SK-N-SH (cell line): ENCODE measurements at regions not wholly inside any gene's neighbourhood (a gene's known extent, or its start where the extent isn't known, plus 50 kb on each side); places are given as distances from the start of the nearest gene placed in this dataset.

Experiments
- CTCF ChIA-PET: fragments of 300-600, 350-600 bp; formaldehyde crosslinking; extraction: SDS; loops from one replicate; lab custom pipeline; 2021; lab: Yijun Ruan, JAX
- POLR2A ChIA-PET: fragments of 350-600 bp; sonication (Branson Sonifier 250); formaldehyde crosslinking; extraction: SDS; loops from one replicate; lab custom pipeline; 2020; ENCODE audit warnings: antibody characterized with exemption, inconsistent platforms; lab: Yijun Ruan, JAX
- DNase-seq: peaks from one replicate; pipeline ENCODE4 v3.0.0; 2012
- H2AFZ ChIP-seq: fragments of 200-600 bp; sonication (generic); 2 replicates; pipeline ENCODE4 v1.8.1; 2016; ENCODE audit warnings: antibody characterized with exemption, mild to moderate bottlenecking, low read depth
- H3F3A ChIP-seq: fragments of 200-600 bp; sonication (generic); replicated peaks from 2 replicates; pipeline ENCODE3; 2016; ENCODE audit warnings: antibody characterized with exemption, mild to moderate bottlenecking; ENCODE audit not compliant: insufficient read depth
- H3K27ac ChIP-seq, 2 experiments: fragments of 200-500 bp in 1 of 2; fragments of 200-600 bp in 1 of 2; sonication (Bioruptor generic) in 1 of 2; sonication (generic), shearing (Covaris generic) in 1 of 2; 2 replicates each; pipeline versions ENCODE4 v1.5.1 to v1.6.1; 2014 to 2016; ENCODE audit warnings: low read depth in 2 of 2, inconsistent platforms in 1 of 2, low read length in 1 of 2, mild to moderate bottlenecking in 1 of 2, mixed read lengths in 1 of 2
- H3K27me3 ChIP-seq: fragments of 200-600 bp; sonication (generic), shearing (Covaris generic); 2 replicates; pipeline ENCODE4 v1.6.1; 2016; ENCODE audit warnings: mixed run types; ENCODE audit not compliant: insufficient read depth
- H3K36me3 ChIP-seq, 2 experiments: fragments of 200-500 bp in 1 of 2; fragments of 200-600 bp in 1 of 2; sonication (Bioruptor generic) in 1 of 2; sonication (generic) in 1 of 2; replicated peaks in 1 of 2; 2 replicates each; pipeline versions ENCODE3 to v1.5.1; 2014 to 2016; ENCODE audit warnings: low read length in 1 of 2, mild to moderate bottlenecking in 1 of 2; ENCODE audit not compliant: insufficient read depth in 2 of 2, control insufficient read depth in 1 of 2
- H3K4me1 ChIP-seq, 2 experiments: fragments of 200-500 bp in 1 of 2; fragments of 200-600 bp in 1 of 2; sonication (Bioruptor generic) in 1 of 2; sonication (generic), shearing (Covaris generic) in 1 of 2; 2 replicates each; pipeline versions ENCODE4 v1.5.1 to v1.6.1; 2014 to 2016; ENCODE audit warnings: low read depth in 1 of 2, low read length in 1 of 2, mixed run types in 1 of 2; ENCODE audit not compliant: insufficient read depth in 2 of 2, control insufficient read depth in 1 of 2
- H3K4me2 ChIP-seq: fragments of 200-600 bp; sonication (generic), shearing (Covaris generic); 2 replicates; pipeline ENCODE4 v1.6.1; 2017; ENCODE audit warnings: mixed run types
- H3K4me3 ChIP-seq, 2 experiments: fragments of 200-500 bp in 1 of 2; fragments of 200-600 bp in 1 of 2; sonication (Bioruptor generic) in 1 of 2; sonication (generic), shearing (Covaris generic) in 1 of 2; 2 replicates each; pipeline versions ENCODE4 v1.5.1 to v1.8.1; 2014 to 2016; ENCODE audit warnings: low read depth in 2 of 2, inconsistent platforms in 1 of 2, low read length in 1 of 2, mild to moderate bottlenecking in 1 of 2, mixed read lengths in 1 of 2, moderate library complexity in 1 of 2
- H3K79me2 ChIP-seq: fragments of 200-600 bp; sonication (generic); 2 replicates; pipeline ENCODE4 v1.8.1; 2017; ENCODE audit warnings: mild to moderate bottlenecking; ENCODE audit not compliant: insufficient read depth
- H3K9ac ChIP-seq: fragments of 200-600 bp; sonication (generic); 2 replicates; pipeline ENCODE4 v1.6.1; 2017; ENCODE audit warnings: mixed run types
- H3K9me2 ChIP-seq: fragments of 200-600 bp; sonication (generic); 2 replicates; pipeline ENCODE4 v1.6.1; 2017; ENCODE audit warnings: mixed run types
- H3K9me3 ChIP-seq: fragments of 200-600 bp; sonication (generic); 2 replicates; pipeline ENCODE4 v1.6.1; 2017; ENCODE audit warnings: mixed run types, mild to moderate bottlenecking, moderate library complexity
- H4K20me1 ChIP-seq: fragments of 200-600 bp; sonication (generic); 2 replicates; pipeline ENCODE4 v1.6.1; 2017; ENCODE audit warnings: mild to moderate bottlenecking, mixed run types; ENCODE audit not compliant: insufficient read depth
- EP300 ChIP-seq, 2 experiments: IDR thresholded peaks; 2 replicates each; pipeline versions ENCODE4 v1.4.0 to v1.6.1; 2012; ENCODE audit warnings: borderline replicate concordance in 1 of 2, low read depth in 1 of 2, low read length in 1 of 2
- FOXM1 ChIP-seq: IDR thresholded peaks from 2 replicates; pipeline ENCODE4 v1.4.0; 2012; ENCODE audit warnings: low read depth, mild to moderate bottlenecking
- GABPA ChIP-seq: IDR thresholded peaks from 2 replicates; pipeline ENCODE4 v1.4.0; 2012; ENCODE audit warnings: low read depth, mild to moderate bottlenecking
- IRF3 ChIP-seq: fragments of 150-350 bp; IDR thresholded peaks from 2 replicates; pipeline ENCODE4 v1.6.1; 2016; ENCODE audit warnings: mild to moderate bottlenecking, low read depth, low read length
- NRF1 ChIP-seq: IDR thresholded peaks from 2 replicates; pipeline ENCODE4 v1.6.1; 2012; ENCODE audit warnings: low read depth, mild to moderate bottlenecking, low read length
- PBX3 ChIP-seq: IDR thresholded peaks from 2 replicates; pipeline ENCODE4; 2012
- POLR2AphosphoS5 ChIP-seq: IDR thresholded peaks from 2 replicates; pipeline ENCODE4 v1.6.1; 2012; ENCODE audit warnings: low read depth, low read length
- RAD21 ChIP-seq: IDR thresholded peaks from 2 replicates; pipeline ENCODE4 v1.6.1; 2012; ENCODE audit warnings: mild to moderate bottlenecking, low read length
- RFX5 ChIP-seq: IDR thresholded peaks from 2 replicates; pipeline ENCODE4 v1.6.1; 2012; ENCODE audit warnings: mild to moderate bottlenecking, improper control_type of control experiment, low read length
- SIN3A ChIP-seq: IDR thresholded peaks from 2 replicates; pipeline ENCODE4 v1.6.1; 2012; ENCODE audit warnings: low read depth, mild to moderate bottlenecking, low read length, moderate library complexity, borderline replicate concordance
- SMC3 ChIP-seq: IDR thresholded peaks from 2 replicates; pipeline ENCODE4 v1.6.1; 2012; ENCODE audit warnings: low read depth, low read length, improper control_type of control experiment
- TAF1 ChIP-seq: IDR thresholded peaks from 2 replicates; pipeline ENCODE4 v1.6.1; 2012; ENCODE audit warnings: low read depth, mild to moderate bottlenecking, low read length, moderate library complexity, borderline replicate concordance
- TEAD4 ChIP-seq: IDR thresholded peaks from 2 replicates; pipeline ENCODE4 v1.4.0; 2012; ENCODE audit warnings: mild to moderate bottlenecking, borderline replicate concordance; ENCODE audit not compliant: insufficient read depth
- WGBS: methylation state at CpG from one replicate; pipeline ENCODE4 v1.1.6; 2017; ENCODE audit warnings: low lambda C conversion rate; 5-methylcytosine and 5-hydroxymethylcytosine counted together
- TF ChIP-seq, protein P1 (sequence below): IDR thresholded peaks from 2 replicates; pipeline ENCODE4 v1.4.0; 2012; ENCODE audit warnings: low read depth, borderline replicate concordance
- TF ChIP-seq, protein P2 (sequence below): fragments of 150-350 bp; IDR thresholded peaks from 2 replicates; pipeline ENCODE4 v1.6.1; 2017; ENCODE audit warnings: antibody characterized with exemption, low read length, low read depth, borderline replicate concordance
- TF ChIP-seq, protein P3 (sequence below): IDR thresholded peaks from 2 replicates; pipeline ENCODE4 v1.6.1; 2012; ENCODE audit warnings: mild to moderate bottlenecking, low read depth, low read length, moderate library complexity

GRCh38 chr7:145692237-145692950, 424.2 kb upstream of the CNTNAP2 start:
- 2% methylated on average over 3 of the region's 3 CpGs for WGBS
- TF ChIP-seq RAD21, result no peak
- TF ChIP-seq FOXM1, result no peak
- TF ChIP-seq, protein P1, sequence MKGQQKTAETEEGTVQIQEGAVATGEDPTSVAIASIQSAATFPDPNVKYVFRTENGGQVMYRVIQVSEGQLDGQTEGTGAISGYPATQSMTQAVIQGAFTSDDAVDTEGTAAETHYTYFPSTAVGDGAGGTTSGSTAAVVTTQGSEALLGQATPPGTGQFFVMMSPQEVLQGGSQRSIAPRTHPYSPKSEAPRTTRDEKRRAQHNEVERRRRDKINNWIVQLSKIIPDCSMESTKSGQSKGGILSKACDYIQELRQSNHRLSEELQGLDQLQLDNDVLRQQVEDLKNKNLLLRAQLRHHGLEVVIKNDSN, result no peak
- TF ChIP-seq TAF1, result no peak
- no peak for TF ChIP-seq SMC3
- no peak for TF ChIP-seq GABPA
- no peak for TF ChIP-seq NRF1
- no peak for TF ChIP-seq TEAD4
- TF ChIP-seq IRF3, result no peak
- TF ChIP-seq, protein P2, sequence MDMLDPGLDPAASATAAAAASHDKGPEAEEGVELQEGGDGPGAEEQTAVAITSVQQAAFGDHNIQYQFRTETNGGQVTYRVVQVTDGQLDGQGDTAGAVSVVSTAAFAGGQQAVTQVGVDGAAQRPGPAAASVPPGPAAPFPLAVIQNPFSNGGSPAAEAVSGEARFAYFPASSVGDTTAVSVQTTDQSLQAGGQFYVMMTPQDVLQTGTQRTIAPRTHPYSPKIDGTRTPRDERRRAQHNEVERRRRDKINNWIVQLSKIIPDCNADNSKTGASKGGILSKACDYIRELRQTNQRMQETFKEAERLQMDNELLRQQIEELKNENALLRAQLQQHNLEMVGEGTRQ, result no peak
- TF ChIP-seq SIN3A, result no peak
- TF ChIP-seq POLR2AphosphoS5, result no peak
- TF ChIP-seq EP300 (IDR thresholded peaks at IDR 0.05; ENCODE audit: borderline replicate concordance in 1 of 2, low read depth in 1 of 2, low read length in 1 of 2), result no peak
- TF ChIP-seq RFX5, result no peak
- TF ChIP-seq, protein P3, sequence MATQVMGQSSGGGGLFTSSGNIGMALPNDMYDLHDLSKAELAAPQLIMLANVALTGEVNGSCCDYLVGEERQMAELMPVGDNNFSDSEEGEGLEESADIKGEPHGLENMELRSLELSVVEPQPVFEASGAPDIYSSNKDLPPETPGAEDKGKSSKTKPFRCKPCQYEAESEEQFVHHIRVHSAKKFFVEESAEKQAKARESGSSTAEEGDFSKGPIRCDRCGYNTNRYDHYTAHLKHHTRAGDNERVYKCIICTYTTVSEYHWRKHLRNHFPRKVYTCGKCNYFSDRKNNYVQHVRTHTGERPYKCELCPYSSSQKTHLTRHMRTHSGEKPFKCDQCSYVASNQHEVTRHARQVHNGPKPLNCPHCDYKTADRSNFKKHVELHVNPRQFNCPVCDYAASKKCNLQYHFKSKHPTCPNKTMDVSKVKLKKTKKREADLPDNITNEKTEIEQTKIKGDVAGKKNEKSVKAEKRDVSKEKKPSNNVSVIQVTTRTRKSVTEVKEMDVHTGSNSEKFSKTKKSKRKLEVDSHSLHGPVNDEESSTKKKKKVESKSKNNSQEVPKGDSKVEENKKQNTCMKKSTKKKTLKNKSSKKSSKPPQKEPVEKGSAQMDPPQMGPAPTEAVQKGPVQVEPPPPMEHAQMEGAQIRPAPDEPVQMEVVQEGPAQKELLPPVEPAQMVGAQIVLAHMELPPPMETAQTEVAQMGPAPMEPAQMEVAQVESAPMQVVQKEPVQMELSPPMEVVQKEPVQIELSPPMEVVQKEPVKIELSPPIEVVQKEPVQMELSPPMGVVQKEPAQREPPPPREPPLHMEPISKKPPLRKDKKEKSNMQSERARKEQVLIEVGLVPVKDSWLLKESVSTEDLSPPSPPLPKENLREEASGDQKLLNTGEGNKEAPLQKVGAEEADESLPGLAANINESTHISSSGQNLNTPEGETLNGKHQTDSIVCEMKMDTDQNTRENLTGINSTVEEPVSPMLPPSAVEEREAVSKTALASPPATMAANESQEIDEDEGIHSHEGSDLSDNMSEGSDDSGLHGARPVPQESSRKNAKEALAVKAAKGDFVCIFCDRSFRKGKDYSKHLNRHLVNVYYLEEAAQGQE, result no peak
- TF ChIP-seq PBX3, result no peak
- Histone ChIP-seq H4K20me1 (no peaks in the 10 kb centered on the region), H2AFZ (no peak overlapping the region), H3K9me2 (no peaks in the 10 kb centered on the region), H3K27me3 (no peaks in the 10 kb centered on the region), H3K4me2 (no peak overlapping the region), H3K9ac (no peak overlapping the region), H3K27ac (no peak overlapping the region), H3F3A (no peaks in the 10 kb centered on the region), H3K4me3 (no peak overlapping the region), H3K79me2 (no peaks in the 10 kb centered on the region), H3K9me3 (0 out of 2 replicates have a peak, but pooled peaks cover 4% of the 10 kb centered on the region), H3K36me3 (no peaks in the 10 kb centered on the region), H3K4me1 (no peaks in the 10 kb centered on the region)
- ChIA-PET CTCF (no interaction called here), POLR2A (no interaction called here)
- DNase-seq, result no peak
